Endothelial cell of umbilical vein (primary cell): ENCODE measurements at regions not wholly inside any gene's neighbourhood (a gene's known extent, or its start where the extent isn't known, plus 50 kb on each side); places are given as distances from the start of the nearest gene placed in this dataset.

Source experiments
- BruUV-seq: library from RNA; stranded (reverse); fragments of 400-500 nt; replicated peaks from 2 replicates; lab custom pipeline; 2021; lab: Mats Ljungman, UMichigan
- CTCF ChIA-PET: fragments of 300-600, 350-600 bp; sonication (Branson Sonifier 250); formaldehyde crosslinking; loops from one replicate; lab custom pipeline; 2021; ENCODE audit warnings: antibody characterized with exemption, inconsistent platforms; lab: Charles Lee
- POLR2A ChIA-PET: fragments of 300-600, 350-600 bp; sonication (Branson Sonifier 250); formaldehyde crosslinking; loops from one replicate; lab custom pipeline; 2021; ENCODE audit warnings: antibody characterized with exemption, inconsistent platforms; lab: Charles Lee
- DNase-seq: peaks from one replicate; pipeline ENCODE4 v3.0.0-alpha.2; 2011; ENCODE audit warnings: low read depth, low spot score
- FAIRE-seq: peaks from 2 replicates; lab custom pipeline; 2011; peaks lifted over from hg19 to GRCh38; lab: Jason Lieb, UNC
- H2AFZ ChIP-seq: 2 replicates; pipeline ENCODE4 v1.6.0; 2012; ENCODE audit warnings: low read depth, low read length, control low read depth, inconsistent platforms
- H3K27ac ChIP-seq: 2 replicates; pipeline ENCODE4 v1.5.1; 2011; ENCODE audit warnings: low read depth, mild to moderate bottlenecking, control low read depth, low read length, moderate library complexity; ENCODE audit not compliant: insufficient read depth
- H3K27me3 ChIP-seq, 2 experiments: 2 replicates each; pipeline versions ENCODE4 v1.6.0 to v1.6.1; 2011; ENCODE audit warnings: low read length in 2 of 2, mixed read lengths in 1 of 2; ENCODE audit not compliant: control insufficient read depth in 2 of 2, insufficient read depth in 2 of 2
- H3K36me3 ChIP-seq, 2 experiments: 2 replicates in 1 of 2; 3 replicates in 1 of 2; pipeline ENCODE4 v1.5.1; 2011; ENCODE audit warnings: low read length in 2 of 2, mild to moderate bottlenecking in 1 of 2, moderate library complexity in 1 of 2; ENCODE audit not compliant: control insufficient read depth in 2 of 2, insufficient read depth in 2 of 2; ENCODE audit errors: extremely low read depth in 1 of 2
- H3K4me1 ChIP-seq: 3 replicates; pipeline ENCODE4 v1.5.1; 2011; ENCODE audit warnings: mild to moderate bottlenecking, low read length; ENCODE audit not compliant: control insufficient read depth, insufficient read depth; ENCODE audit errors: extremely low read depth
- H3K4me2 ChIP-seq: 2 replicates; pipeline ENCODE4 v1.6.1; 2011; ENCODE audit warnings: low read length, control low read depth, mixed read lengths; ENCODE audit not compliant: insufficient read depth
- H3K4me3 ChIP-seq, 3 experiments: fragments of 200-600 bp in 1 of 3; sonication (generic), shearing (Covaris generic) in 1 of 3; replicated peaks in 1 of 3; 2 replicates each; pipeline ENCODE4 v1.5.1; 2011 to 2016; ENCODE audit warnings: control low read depth in 3 of 3, low read length in 3 of 3, mild to moderate bottlenecking in 2 of 3, inconsistent platforms in 1 of 3, low read depth in 1 of 3, moderate library complexity in 1 of 3; ENCODE audit not compliant: insufficient read depth in 1 of 3
- H3K79me2 ChIP-seq: 2 replicates; pipeline ENCODE4 v1.6.0; 2012; ENCODE audit warnings: low read length, inconsistent platforms; ENCODE audit not compliant: control insufficient read depth, insufficient read depth
- H3K9ac ChIP-seq: replicated peaks from 2 replicates; pipeline ENCODE3; 2011; ENCODE audit warnings: low read length, control low read depth; ENCODE audit not compliant: insufficient read depth; ENCODE audit errors: extremely low read depth
- H3K9me1 ChIP-seq: replicated peaks from 3 replicates; pipeline ENCODE4 v1.6.0; 2011; ENCODE audit warnings: mild to moderate bottlenecking, low read length; ENCODE audit not compliant: control insufficient read depth, insufficient read depth; ENCODE audit errors: extremely low read depth
- H3K9me3 ChIP-seq: replicated peaks from 2 replicates; pipeline ENCODE4 v1.5.1; 2012; ENCODE audit warnings: low read length, inconsistent platforms; ENCODE audit not compliant: control insufficient read depth, insufficient read depth
- H4K20me1 ChIP-seq: replicated peaks from 2 replicates; pipeline ENCODE3; 2011; ENCODE audit warnings: mild to moderate bottlenecking, low read length; ENCODE audit not compliant: control insufficient read depth, insufficient read depth; ENCODE audit errors: extremely low read depth
- CTCF ChIP-seq, 2 donors: IDR thresholded peaks; 1 replicate in 1 of 2; 2 replicates in 1 of 2; pipeline ENCODE4 v1.5.1; 2011; ENCODE audit warnings: low read length in 2 of 2, mild to moderate bottlenecking in 2 of 2, moderate library complexity in 2 of 2, control low read depth in 1 of 2, inconsistent platforms in 1 of 2, low read depth in 1 of 2; ENCODE audit not compliant: insufficient read depth in 1 of 2; ENCODE audit errors: extremely low read depth in 1 of 2
- EZH2 ChIP-seq: IDR thresholded peaks from 2 replicates; pipeline ENCODE4 v1.6.1; 2012; ENCODE audit warnings: borderline replicate concordance, low read depth, mild to moderate bottlenecking, moderate library complexity, low read length, inconsistent platforms; ENCODE audit not compliant: severe bottlenecking
- FOS ChIP-seq: IDR thresholded peaks from 2 replicates; pipeline ENCODE4 v1.6.1; 2011; ENCODE audit warnings: mild to moderate bottlenecking, low read length, moderate library complexity, borderline replicate concordance; ENCODE audit not compliant: insufficient read depth
- GATA2 ChIP-seq: IDR thresholded peaks from 2 replicates; pipeline ENCODE4 v1.7.0; 2011; ENCODE audit warnings: low read depth, mild to moderate bottlenecking, moderate library complexity, mixed read lengths, low read length; ENCODE audit not compliant: insufficient read length, insufficient read depth
- JUN ChIP-seq: IDR thresholded peaks from 2 replicates; pipeline ENCODE4 v1.6.1; 2011; ENCODE audit warnings: borderline replicate concordance, low read depth; ENCODE audit not compliant: insufficient read length, insufficient read depth
- MYC ChIP-seq: IDR thresholded peaks from one replicate; pipeline ENCODE4 v1.6.1; 2011; ENCODE audit warnings: mild to moderate bottlenecking, low read depth, low read length
- POLR2A ChIP-seq: IDR thresholded peaks from 2 replicates; pipeline ENCODE4 v1.6.1; 2012; ENCODE audit warnings: low read depth, mild to moderate bottlenecking, control low read depth, low read length
- POLR2AphosphoS5 ChIP-seq: IDR thresholded peaks from 2 replicates; pipeline ENCODE4 v1.6.1; 2012; ENCODE audit warnings: low read depth, mild to moderate bottlenecking, control low read depth, low read length, moderate library complexity; ENCODE audit not compliant: insufficient read depth
- dilution Hi-C: fragments of 300-500 bp; cut with MboI; formaldehyde crosslinking; loops from one replicate; pipeline ENCODE4 v1.15.0; 2019; ENCODE audit warnings: low sequenced_read_pairs; ENCODE audit not compliant: extremely low pct_ligation_motif_present
- intact Hi-C: fragments of 100-400 bp; cut with micrococcal nuclease; formaldehyde crosslinking; loops from one replicate; pipeline ENCODE4 v1.10.0; 2022
- TF ChIP-seq, protein P1 (sequence below): IDR thresholded peaks from 2 replicates; pipeline ENCODE4 v1.6.1; 2011; ENCODE audit not compliant: insufficient read depth, insufficient read length

DNA sequence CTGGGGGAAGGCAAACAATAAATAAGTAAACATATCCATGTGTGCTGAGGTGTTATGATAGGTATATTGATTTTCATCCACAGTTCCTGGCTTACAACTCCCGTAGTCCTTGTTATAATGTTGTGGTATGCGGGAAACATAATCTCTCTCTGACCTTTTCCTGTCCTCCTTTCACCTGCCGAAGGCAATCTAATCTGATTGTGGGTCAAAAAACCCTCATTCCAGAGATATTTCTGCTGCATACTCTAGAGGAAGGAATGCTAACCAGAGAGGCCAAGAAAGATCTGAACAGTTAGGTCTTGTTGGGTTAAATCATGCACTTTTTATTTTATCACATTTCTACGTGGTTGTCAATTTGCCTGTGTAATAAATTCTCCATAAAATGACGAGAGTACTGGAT, 383.6 kb upstream of the SEMA6D start:
- FAIRE-seq, result no peak
- dilution Hi-C loops, result no loop called here

More for the DNA sequence above, 383.6 kb upstream of the SEMA6D start:
- no peak overlapping the region for H3K9ac ChIP-seq
- no peaks in the 10 kb centered on the region for H3K4me1 ChIP-seq
- intact Hi-C loops, result no loop called here
- H4K20me1 ChIP-seq, result no peaks in the 10 kb centered on the region
- no peaks in the 10 kb centered on the region for H3K79me2 ChIP-seq
- no peak overlapping the region for H3K4me2 ChIP-seq
- TF ChIP-seq CTCF (IDR thresholded peaks at IDR 0.05; ENCODE audit: extremely low read depth in 1 of 2, insufficient read depth in 1 of 2, low read depth in 1 of 2, low read length in 2 of 2) (no peak), POLR2A (no peak), EZH2 (no peak), JUN (no peak), POLR2AphosphoS5 (no peak), FOS (no peak), GATA2 (no peak), MYC (no peak)
- TF ChIP-seq, protein P1, sequence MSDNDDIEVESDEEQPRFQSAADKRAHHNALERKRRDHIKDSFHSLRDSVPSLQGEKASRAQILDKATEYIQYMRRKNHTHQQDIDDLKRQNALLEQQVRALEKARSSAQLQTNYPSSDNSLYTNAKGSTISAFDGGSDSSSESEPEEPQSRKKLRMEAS, result no peak
- H3K4me3 ChIP-seq, result no peak overlapping the region
- ChIA-PET CTCF (no interaction called here), POLR2A (no interaction called here)
- no peaks in the 10 kb centered on the region for H3K27me3 ChIP-seq
- H3K9me3 ChIP-seq, result no peaks in the 10 kb centered on the region
- BruUV-seq, result no TSS peak
- DNase-seq, result no peak
- no peaks in the 10 kb centered on the region for H3K36me3 ChIP-seq
- H3K27ac ChIP-seq, result no peak overlapping the region
- H2AFZ ChIP-seq, result no peak overlapping the region
- H3K9me1 ChIP-seq, result no peaks in the 10 kb centered on the region
